Activated CD8-positive, alpha-beta T cell treated with anti-CD3 and anti-CD28 coated beads for 36 hours (primary cell): ENCODE measurements at regions not wholly inside any gene's neighbourhood (a gene's known extent, or its start where the extent isn't known, plus 50 kb on each side); places are given as distances from the start of the nearest gene placed in this dataset.

ENCODE experiments used
- ATAC-seq: fragments of 200-7000 bp; cut with Tn5 transposase; one replicate; pipeline ENCODE4 v1.10.0; 2021; ENCODE audit warnings: mild to moderate bottlenecking, moderate library complexity
- CTCF ChIA-PET: fragments of 350-600 bp; sonication (Branson Sonifier 250); formaldehyde crosslinking; loops from one replicate; lab custom pipeline; 2021; ENCODE audit warnings: antibody characterized with exemption; lab: Charles Lee
- POLR2A ChIA-PET: fragments of 350-600 bp; sonication (Branson Sonifier 250); formaldehyde crosslinking; loops from one replicate; lab custom pipeline; 2021; ENCODE audit warnings: antibody characterized with exemption; lab: Charles Lee
- DNase-seq: peaks from one replicate; pipeline ENCODE4 v3.0.0-alpha.2; 2020
- H3K27ac Mint-ChIP-seq: one replicate; pipeline ENCODE4 v1.8.0; 2021; ENCODE audit warnings: mild to moderate bottlenecking, mixed read lengths
- H3K27me3 Mint-ChIP-seq: one replicate; pipeline ENCODE4 v1.8.0; 2021; ENCODE audit warnings: mixed read lengths
- H3K36me3 Mint-ChIP-seq: one replicate; pipeline ENCODE4 v1.8.0; 2021; ENCODE audit warnings: low read depth, mixed read lengths
- H3K4me1 Mint-ChIP-seq: one replicate; pipeline ENCODE4 v1.8.0; 2021; ENCODE audit warnings: low read depth, mixed read lengths
- H3K4me3 Mint-ChIP-seq: one replicate; pipeline ENCODE4 v1.8.0; 2021; ENCODE audit warnings: mild to moderate bottlenecking, moderate library complexity, mixed read lengths
- H3K9me3 Mint-ChIP-seq: one replicate; pipeline ENCODE4 v1.8.0; 2021; ENCODE audit warnings: mixed read lengths
- intact Hi-C: fragments of 100-400 bp; cut with micrococcal nuclease; formaldehyde crosslinking; loops from one replicate; pipeline ENCODE4 v1.10.0; 2022
- TF ChIP-seq, protein P1 (sequence below): fragments of 200-600 bp; IDR thresholded peaks from one replicate; pipeline ENCODE4 v1.8.0; 2022; ENCODE audit warnings: antibody characterized with exemption, mild to moderate bottlenecking

DNA sequence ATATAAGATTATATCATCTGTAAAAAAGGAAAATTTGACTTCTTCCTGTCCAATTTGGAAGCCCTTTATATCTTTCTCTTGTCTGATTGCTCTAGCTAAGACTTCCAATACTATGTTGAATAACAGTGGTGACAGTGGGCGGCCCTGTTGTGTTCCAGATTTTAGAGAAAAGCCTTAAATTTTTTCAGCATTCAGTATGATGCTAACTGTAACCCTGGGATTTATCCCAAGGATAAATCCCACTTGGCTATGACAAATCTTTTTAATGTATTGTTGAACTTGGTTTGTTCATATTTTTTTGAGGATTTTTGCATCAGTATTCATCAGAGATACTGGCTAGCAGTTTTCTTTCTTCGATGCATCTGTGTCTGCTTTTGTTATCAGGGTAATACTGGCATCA lies 217.2 kb upstream of the ARSJ start:
- H3K27ac Mint-ChIP-seq: no peak overlapping the region
- CTCF ChIA-PET: no interaction called here
- no peaks in the 10 kb centered on the region for H3K9me3 Mint-ChIP-seq
- DNase-seq (no peak), ATAC-seq (no peak)
- H3K4me3 Mint-ChIP-seq: no peak overlapping the region
- TF ChIP-seq, protein P1, sequence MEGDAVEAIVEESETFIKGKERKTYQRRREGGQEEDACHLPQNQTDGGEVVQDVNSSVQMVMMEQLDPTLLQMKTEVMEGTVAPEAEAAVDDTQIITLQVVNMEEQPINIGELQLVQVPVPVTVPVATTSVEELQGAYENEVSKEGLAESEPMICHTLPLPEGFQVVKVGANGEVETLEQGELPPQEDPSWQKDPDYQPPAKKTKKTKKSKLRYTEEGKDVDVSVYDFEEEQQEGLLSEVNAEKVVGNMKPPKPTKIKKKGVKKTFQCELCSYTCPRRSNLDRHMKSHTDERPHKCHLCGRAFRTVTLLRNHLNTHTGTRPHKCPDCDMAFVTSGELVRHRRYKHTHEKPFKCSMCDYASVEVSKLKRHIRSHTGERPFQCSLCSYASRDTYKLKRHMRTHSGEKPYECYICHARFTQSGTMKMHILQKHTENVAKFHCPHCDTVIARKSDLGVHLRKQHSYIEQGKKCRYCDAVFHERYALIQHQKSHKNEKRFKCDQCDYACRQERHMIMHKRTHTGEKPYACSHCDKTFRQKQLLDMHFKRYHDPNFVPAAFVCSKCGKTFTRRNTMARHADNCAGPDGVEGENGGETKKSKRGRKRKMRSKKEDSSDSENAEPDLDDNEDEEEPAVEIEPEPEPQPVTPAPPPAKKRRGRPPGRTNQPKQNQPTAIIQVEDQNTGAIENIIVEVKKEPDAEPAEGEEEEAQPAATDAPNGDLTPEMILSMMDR: no peak
- intact Hi-C loops: no loop called here
- H3K4me1 Mint-ChIP-seq: no peaks in the 10 kb centered on the region
- no peaks in the 10 kb centered on the region for H3K36me3 Mint-ChIP-seq
- POLR2A ChIA-PET: no interaction called here
- H3K27me3 Mint-ChIP-seq: peaks cover 2% of the 10 kb centered on the region

DNA sequence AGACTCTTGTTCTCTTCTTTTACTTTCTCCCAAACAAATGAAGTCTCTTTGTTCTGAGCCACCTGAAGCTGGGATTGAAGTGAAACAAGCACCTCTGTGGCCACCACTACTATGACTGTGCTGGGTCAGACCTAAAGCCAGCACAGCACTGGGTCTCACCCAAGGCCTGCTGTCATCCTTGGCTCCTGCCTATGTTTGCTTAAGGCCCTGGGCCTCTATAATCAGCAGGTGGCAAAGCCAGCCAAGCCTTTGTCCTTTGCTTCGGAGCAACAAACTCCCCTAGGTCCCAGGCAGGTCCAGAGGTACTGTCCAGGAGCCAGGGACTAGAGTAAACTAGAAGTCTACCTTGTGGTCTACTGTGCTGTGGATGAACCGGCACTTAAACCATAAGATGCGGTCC lies 220.6 kb upstream of the ARSJ start:
- Mint-ChIP-seq H3K9me3 (no peaks in the 10 kb centered on the region), H3K4me3 (no peak overlapping the region), H3K4me1 (no peaks in the 10 kb centered on the region), H3K27me3 (peaks cover 4% of the 10 kb centered on the region), H3K27ac (no peak overlapping the region), H3K36me3 (no peaks in the 10 kb centered on the region)
- CTCF ChIA-PET: no interaction called here
- intact Hi-C loops: no loop called here
- TF ChIP-seq, protein P1: no peak
- POLR2A ChIA-PET: no interaction called here
- ATAC-seq: no peak
- DNase-seq: no peak

DNA sequence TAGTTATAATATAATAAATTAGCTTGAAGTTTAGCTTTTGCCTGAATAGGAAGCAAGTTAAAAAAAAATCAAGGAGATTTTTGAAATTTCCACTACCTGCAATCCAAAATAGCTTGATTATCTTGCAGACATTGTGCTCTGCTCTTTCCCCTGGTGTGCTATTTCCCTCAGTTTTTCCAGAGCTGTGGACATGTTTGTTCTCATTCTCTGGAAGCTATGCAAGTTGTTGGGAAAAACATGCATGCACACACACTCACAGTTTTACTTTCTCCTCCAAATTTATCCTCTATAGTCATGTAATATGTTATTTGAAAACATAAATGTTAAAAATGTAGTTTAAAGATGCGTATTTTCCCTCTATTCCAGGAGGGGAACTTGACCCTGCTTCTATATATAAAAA lies 225.8 kb upstream of the ARSJ start:
- no peaks in the 10 kb centered on the region for H3K9me3 Mint-ChIP-seq
- H3K4me3 Mint-ChIP-seq: no peak overlapping the region
- H3K36me3 Mint-ChIP-seq: no peaks in the 10 kb centered on the region
- TF ChIP-seq, protein P1: no peak
- CTCF ChIA-PET: no interaction called here
- intact Hi-C loops: no loop called here
- peaks cover 6% of the 10 kb centered on the region for H3K27me3 Mint-ChIP-seq
- DNase-seq (no peak), ATAC-seq (no peak)
- H3K27ac Mint-ChIP-seq: no peak overlapping the region
- POLR2A ChIA-PET: no interaction called here
- no peaks in the 10 kb centered on the region for H3K4me1 Mint-ChIP-seq

DNA sequence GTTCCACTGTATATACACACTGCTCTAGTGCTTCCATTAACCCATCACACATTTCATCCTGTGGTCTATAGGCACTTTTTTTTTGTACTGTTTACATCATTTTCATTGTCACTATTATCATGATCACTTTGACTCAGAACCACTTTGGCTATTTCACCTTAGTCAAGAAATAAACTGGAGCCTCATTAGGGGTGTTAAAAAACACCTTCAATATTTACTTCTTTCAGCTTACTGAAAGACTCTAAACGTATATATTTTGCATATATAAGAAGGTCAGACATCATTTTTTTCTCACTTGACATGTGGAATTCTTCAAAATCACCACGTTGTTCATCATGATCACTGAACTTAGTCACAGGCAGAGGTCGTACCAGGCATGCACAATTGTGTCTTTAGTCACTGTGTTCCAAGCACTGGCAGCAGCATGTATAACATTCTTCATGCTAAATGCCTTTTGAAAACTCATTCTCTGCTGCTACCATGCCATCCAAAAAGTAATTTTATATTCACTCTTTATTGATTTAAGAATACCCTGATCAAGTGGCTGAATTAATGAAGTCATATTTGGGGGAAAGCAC lies 229.2 kb upstream of the ARSJ start:
- Mint-ChIP-seq H3K4me1 (no peaks in the 10 kb centered on the region), H3K27ac (no peak overlapping the region), H3K36me3 (no peaks in the 10 kb centered on the region), H3K9me3 (no peaks in the 10 kb centered on the region), H3K4me3 (no peak overlapping the region), H3K27me3 (peaks cover 6% of the 10 kb centered on the region)
- TF ChIP-seq, protein P1: no peak
- intact Hi-C loops: no loop called here
- no peak for ATAC-seq
- ChIA-PET POLR2A (no interaction called here), CTCF (no interaction called here)
- no peak for DNase-seq

DNA sequence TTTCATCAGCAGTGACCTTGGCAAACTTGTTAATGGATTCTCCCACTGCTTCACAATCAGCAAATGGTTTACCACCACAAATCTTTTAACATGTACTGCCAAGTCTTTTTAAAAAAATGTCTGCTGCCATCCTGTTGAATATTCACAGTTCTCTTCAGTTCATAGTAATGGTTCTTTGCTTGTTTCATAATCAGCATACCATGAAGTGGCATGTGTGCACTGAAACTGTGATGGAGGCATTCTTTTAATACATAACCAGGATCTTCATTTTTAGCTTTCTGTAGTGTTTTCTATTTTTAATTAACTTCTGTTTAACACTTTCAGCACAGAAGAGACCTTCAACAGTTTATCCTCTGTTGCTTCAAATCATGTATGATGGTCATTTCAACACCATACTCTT lies 230.1 kb upstream of the ARSJ start:
- no peak overlapping the region for H3K27ac Mint-ChIP-seq
- POLR2A ChIA-PET: no interaction called here
- CTCF ChIA-PET: no interaction called here
- no peak overlapping the region for H3K4me3 Mint-ChIP-seq
- H3K4me1 Mint-ChIP-seq: no peaks in the 10 kb centered on the region
- H3K27me3 Mint-ChIP-seq: peaks cover 4% of the 10 kb centered on the region
- TF ChIP-seq, protein P1: no peak
- ATAC-seq (no peak), DNase-seq (no peak)
- H3K36me3 Mint-ChIP-seq: no peaks in the 10 kb centered on the region
- no peaks in the 10 kb centered on the region for H3K9me3 Mint-ChIP-seq
- intact Hi-C loops: no loop called here
